NCI-H345 treated with DMSO at 0.1 percent for 48 hours (cell line): ENCODE measurements at regions not wholly inside any gene's neighbourhood (a gene's known extent, or its start where the extent isn't known, plus 50 kb on each side); places are given as distances from the start of the nearest gene placed in this dataset.
"Not testable (repeated sequence)": the region's sequence is repeated elsewhere in the genome, so short reads cannot be mapped to it uniquely, and the experiment has no call there.

Source experiments
- DNase-seq: peaks from one replicate; lab custom pipeline; 2025; ENCODE audit not compliant: unreplicated experiment; lab: John Stamatoyannopoulos, UW

- no peak for DNase-seq
These were observed 582.9 kb upstream of the RBFOX1 start for GRCh38 chr16:6749698-6750097.

GRCh38 chr16:6736302-6736701, 596.3 kb upstream of the RBFOX1 start:
- DNase-seq, result not testable (repeated sequence)

- no peak for DNase-seq
These were observed 597.0 kb upstream of the RBFOX1 start for GRCh38 chr16:6735631-6736030.

- DNase-seq, result no peak
These were observed 600.5 kb upstream of the RBFOX1 start for GRCh38 chr16:6732166-6732565.

- no peak for DNase-seq
These were observed 604.3 kb upstream of the RBFOX1 start for GRCh38 chr16:6728381-6728780.

- no peak for DNase-seq
These were observed 606.0 kb upstream of the RBFOX1 start for GRCh38 chr16:6726621-6727020.

GRCh38 chr16:6725634-6726331, 606.9 kb upstream of the RBFOX1 start:
- DNase-seq, result no peak

- not testable (repeated sequence) for DNase-seq
These were observed 607.4 kb upstream of the RBFOX1 start for GRCh38 chr16:6725206-6725605.

- DNase-seq, result no peak
These were observed 609.9 kb upstream of the RBFOX1 start for GRCh38 chr16:6722786-6723185.

GRCh38 chr16:6714510-6714909, 618.1 kb upstream of the RBFOX1 start:
- DNase-seq, result no peak

GRCh38 chr16:6709736-6710135, 622.9 kb upstream of the RBFOX1 start:
- no peak for DNase-seq

- no peak for DNase-seq
These were observed 623.9 kb upstream of the RBFOX1 start for GRCh38 chr16:6708576-6709215.

GRCh38 chr16:6704306-6704930, 628.2 kb upstream of the RBFOX1 start:
- DNase-seq, result no peak

GRCh38 chr16:6701096-6701495, 631.5 kb upstream of the RBFOX1 start:
- no peak for DNase-seq

GRCh38 chr16:6698548-6698947, 634.1 kb upstream of the RBFOX1 start:
- no peak for DNase-seq

- DNase-seq, result no peak
These were observed 637.0 kb upstream of the RBFOX1 start for GRCh38 chr16:6695666-6696065.

GRCh38 chr16:6694636-6695035, 638.0 kb upstream of the RBFOX1 start:
- DNase-seq, result no peak

- not testable (repeated sequence) for DNase-seq
These were observed 639.2 kb upstream of the RBFOX1 start for GRCh38 chr16:6693418-6693817.

- DNase-seq, result no peak
These were observed 639.8 kb upstream of the RBFOX1 start for GRCh38 chr16:6692874-6693273.

GRCh38 chr16:6690741-6691140, 641.9 kb upstream of the RBFOX1 start:
- DNase-seq, result no peak

GRCh38 chr16:6689643-6690042, 643.0 kb upstream of the RBFOX1 start:
- no peak for DNase-seq

- DNase-seq, result no peak
These were observed 645.1 kb upstream of the RBFOX1 start for GRCh38 chr16:6687593-6687992.
